H9 (cell line): ENCODE measurements at regions not wholly inside any gene's neighbourhood (a gene's known extent, or its start where the extent isn't known, plus 50 kb on each side); places are given as distances from the start of the nearest gene placed in this dataset.

Source experiments
- DNase-seq: peaks from one replicate; pipeline ENCODE4 v3.0.0-alpha.2; 2017
- H2AFZ ChIP-seq: one replicate; pipeline ENCODE4 v1.6.1; 2013; ENCODE audit warnings: mild to moderate bottlenecking, low read length, control low read depth, moderate library complexity
- H2AK5ac ChIP-seq: 2 replicates; pipeline ENCODE4 v1.6.1; 2013; ENCODE audit warnings: low read length, control low read depth, mixed read lengths; ENCODE audit not compliant: insufficient read length
- H2BK120ac ChIP-seq: one replicate; pipeline ENCODE4 v1.6.1; 2013; ENCODE audit warnings: low read depth, mild to moderate bottlenecking, low read length, control low read depth, inconsistent platforms; ENCODE audit not compliant: poor library complexity, severe bottlenecking
- H2BK12ac ChIP-seq: 2 replicates; pipeline ENCODE4 v1.6.1; 2013; ENCODE audit warnings: low read length, control low read depth, mixed read lengths, low read depth; ENCODE audit not compliant: insufficient read length
- H2BK15ac ChIP-seq: 2 replicates; pipeline ENCODE4 v1.6.1; 2013; ENCODE audit warnings: low read depth, low read length, control low read depth
- H2BK20ac ChIP-seq: one replicate; pipeline ENCODE4 v1.6.1; 2013; ENCODE audit warnings: low read depth, mild to moderate bottlenecking, low read length, control low read depth, inconsistent platforms; ENCODE audit not compliant: poor library complexity, severe bottlenecking
- H2BK5ac ChIP-seq: 2 replicates; pipeline ENCODE4 v1.6.1; 2013; ENCODE audit warnings: low read length, control low read depth, mixed read lengths; ENCODE audit not compliant: insufficient read length
- H3K14ac ChIP-seq: 2 replicates; pipeline ENCODE4 v1.6.1; 2013; ENCODE audit warnings: low read length, control low read depth; ENCODE audit not compliant: insufficient read depth
- H3K18ac ChIP-seq: 2 replicates; pipeline ENCODE4 v1.6.1; 2013; ENCODE audit warnings: low read depth, mild to moderate bottlenecking, mixed read lengths, low read length, control low read depth; ENCODE audit not compliant: insufficient read length
- H3K23ac ChIP-seq: 2 replicates; pipeline ENCODE4 v1.6.1; 2013; ENCODE audit warnings: low read length, control low read depth, mixed read lengths, low read depth; ENCODE audit not compliant: insufficient read length
- H3K23me2 ChIP-seq: 2 replicates; pipeline ENCODE4 v1.6.1; 2013; ENCODE audit warnings: low read depth, mild to moderate bottlenecking, mixed read lengths, low read length, control low read depth; ENCODE audit not compliant: insufficient read length, poor library complexity, severe bottlenecking
- H3K27ac ChIP-seq: 2 replicates; pipeline ENCODE4 v1.5.1; 2013; ENCODE audit warnings: low read length, control low read depth, mixed read lengths, low read depth; ENCODE audit not compliant: insufficient read length
- H3K27me3 ChIP-seq: 2 replicates; pipeline ENCODE4 v1.6.1; 2013; ENCODE audit warnings: low read length, control low read depth, inconsistent platforms; ENCODE audit not compliant: insufficient read depth
- H3K4ac ChIP-seq: 2 replicates; pipeline ENCODE4 v1.6.1; 2013; ENCODE audit warnings: low read depth, mild to moderate bottlenecking, control low read depth, inconsistent platforms, low read length, moderate library complexity
- H3K4me1 ChIP-seq: 2 replicates; pipeline ENCODE4 v1.6.1; 2013; ENCODE audit warnings: low read length, control low read depth, inconsistent platforms; ENCODE audit not compliant: insufficient read depth
- H3K4me2 ChIP-seq: 2 replicates; pipeline ENCODE4 v1.6.1; 2013; ENCODE audit warnings: low read length, control low read depth, mixed read lengths; ENCODE audit not compliant: insufficient read length, insufficient read depth
- H3K56ac ChIP-seq: 2 replicates; pipeline ENCODE4 v1.6.1; 2013; ENCODE audit warnings: low read depth, mild to moderate bottlenecking, mixed read lengths, low read length, control low read depth; ENCODE audit not compliant: insufficient read length
- H3K79me1 ChIP-seq: 2 replicates; pipeline ENCODE4 v1.6.1; 2013; ENCODE audit warnings: low read depth, mild to moderate bottlenecking, moderate library complexity, low read length, control low read depth, inconsistent platforms; ENCODE audit not compliant: insufficient read depth, poor library complexity, severe bottlenecking
- H3K79me2 ChIP-seq: 2 replicates; pipeline ENCODE4 v1.6.1; 2013; ENCODE audit warnings: low read length, control low read depth, inconsistent platforms; ENCODE audit not compliant: insufficient read depth
- H3K9ac ChIP-seq: 2 replicates; pipeline ENCODE4 v1.6.1; 2013; ENCODE audit warnings: low read length, control low read depth, mixed read lengths; ENCODE audit not compliant: insufficient read length; ENCODE audit errors: extremely low read depth
- H3K9me3 ChIP-seq: one replicate; pipeline ENCODE4 v1.6.1; 2013; ENCODE audit warnings: low read depth, low read length, inconsistent platforms; ENCODE audit not compliant: control insufficient read depth
- H3T11ph ChIP-seq: one replicate; pipeline ENCODE4 v1.6.1; 2013; ENCODE audit warnings: mild to moderate bottlenecking, low read length, control low read depth, inconsistent platforms
- H4K20me1 ChIP-seq: one replicate; pipeline ENCODE4 v1.6.1; 2013; ENCODE audit not compliant: control insufficient read depth, insufficient read length, insufficient read depth
- H4K5ac ChIP-seq: 2 replicates; pipeline ENCODE4 v1.6.1; 2013; ENCODE audit warnings: low read depth, mild to moderate bottlenecking, mixed read lengths, low read length, control low read depth; ENCODE audit not compliant: insufficient read length
- H4K8ac ChIP-seq: replicated peaks from 2 replicates; pipeline ENCODE4 v1.6.1; 2013; ENCODE audit warnings: low read length, control low read depth, mixed read lengths, low read depth; ENCODE audit not compliant: insufficient read length
- H4K91ac ChIP-seq: 2 replicates; pipeline ENCODE4 v1.6.1; 2013; ENCODE audit warnings: low read depth, mild to moderate bottlenecking, moderate library complexity, mixed read lengths, low read length, control low read depth; ENCODE audit not compliant: insufficient read length
- H3K27ac Mint-ChIP-seq, 3 experiments: 2 replicates in 2 of 3; 3 replicates in 1 of 3; pipeline ENCODE4 v1.8.0; 2020 to 2021; ENCODE audit warnings: mixed read lengths in 3 of 3, mild to moderate bottlenecking in 1 of 3, moderate library complexity in 1 of 3
- H3K27me3 Mint-ChIP-seq: 2 replicates; pipeline ENCODE4 v1.8.0; 2021; ENCODE audit warnings: low read depth, mild to moderate bottlenecking, moderate library complexity, mixed read lengths
- H3K36me3 Mint-ChIP-seq, 3 experiments: 2 replicates in 2 of 3; 3 replicates in 1 of 3; pipeline ENCODE4 v1.8.0; 2020 to 2021; ENCODE audit warnings: low read depth in 3 of 3, mixed read lengths in 3 of 3; ENCODE audit not compliant: insufficient read depth in 1 of 3
- H3K4me1 Mint-ChIP-seq, 2 experiments: 2 replicates each; pipeline ENCODE4 v1.8.0; 2020; ENCODE audit warnings: mixed read lengths in 2 of 2
- H3K4me3 Mint-ChIP-seq, 2 experiments: 2 replicates in 1 of 2; 3 replicates in 1 of 2; pipeline ENCODE4 v1.8.0; 2020 to 2021; ENCODE audit warnings: mild to moderate bottlenecking in 2 of 2, mixed read lengths in 2 of 2, moderate library complexity in 1 of 2
- H3K9me3 Mint-ChIP-seq, 2 experiments: 2 replicates in 1 of 2; 3 replicates in 1 of 2; pipeline ENCODE4 v1.8.0; 2020; ENCODE audit warnings: mild to moderate bottlenecking in 2 of 2, mixed read lengths in 2 of 2, moderate library complexity in 1 of 2
- CTCF ChIP-seq: fragments of 200-600 bp; sonication (generic); conservative IDR thresholded peaks from 3 replicates; pipeline ENCODE4 v1.8.0; 2021; ENCODE audit warnings: antibody characterized with exemption, mild to moderate bottlenecking
- WGBS: extraction: QIAGEN DNeasy Blood & Tissue Kit; methylation state at CpG from one replicate; pipeline ENCODE4 v1.1.7; 2013; ENCODE audit warnings: missing lambda C conversion rate, low lambda C conversion rate, mixed read lengths; ENCODE audit not compliant: insufficient read length; ENCODE audit errors: extremely low coverage; 5-methylcytosine and 5-hydroxymethylcytosine counted together

GRCh38 chr6:3592371-3592941 is 135.6 kb upstream of the SLC22A23 start:
- H2AFZ ChIP-seq = no peak overlapping the region

More at GRCh38 chr6:3592371-3592941, 135.6 kb upstream of the SLC22A23 start:
- no peak overlapping the region for H3K9ac ChIP-seq
- no peak overlapping the region for H4K91ac ChIP-seq
- no peak overlapping the region for H4K5ac ChIP-seq
- no peak overlapping the region for H3K14ac ChIP-seq
- no peak overlapping the region for H3K56ac ChIP-seq
- no peak overlapping the region for H2BK20ac ChIP-seq
- no peaks in the 10 kb centered on the region for H3K9me3 ChIP-seq
- no peak overlapping the region for H2BK5ac ChIP-seq
- H3K27me3 ChIP-seq = no peaks in the 10 kb centered on the region
- no peak overlapping the region for H2AK5ac ChIP-seq
- no peaks in the 10 kb centered on the region for H3K79me1 ChIP-seq
- H3K18ac ChIP-seq = no peak overlapping the region
- no peak overlapping the region for H2BK15ac ChIP-seq
- no peak for TF ChIP-seq CTCF
- no peaks in the 10 kb centered on the region; a peak in 2 of 5 replicates for H3K9me3 Mint-ChIP-seq
- no peaks in the 10 kb centered on the region for H4K20me1 ChIP-seq
- H3K4me1 ChIP-seq = no peaks in the 10 kb centered on the region
- no peaks in the 10 kb centered on the region for H3K79me2 ChIP-seq
- H2BK12ac ChIP-seq = no peak overlapping the region
- H3K36me3 Mint-ChIP-seq = no peaks in the 10 kb centered on the region
- DNase-seq = no peak
- no peaks in the 10 kb centered on the region for H3K23me2 ChIP-seq
- H3K4me3 Mint-ChIP-seq = no peak overlapping the region
- H3K4ac ChIP-seq = no peak overlapping the region
- peaks cover 2% of the 10 kb centered on the region for H3K27me3 Mint-ChIP-seq
- no peak overlapping the region for H4K8ac ChIP-seq
- no peak overlapping the region for H3T11ph ChIP-seq
- no peak overlapping the region for H2BK120ac ChIP-seq
- H3K4me2 ChIP-seq = no peak overlapping the region
- H3K23ac ChIP-seq = no peak overlapping the region
- H3K27ac ChIP-seq = no peak overlapping the region
- H3K4me1 Mint-ChIP-seq = no peaks in the 10 kb centered on the region
- WGBS = no CpG with 5 or more reads among the region's 7 CpGs
- H3K27ac Mint-ChIP-seq = no peak overlapping the region
